VCaP (cell line): ENCODE measurements at regions not wholly inside any gene's neighbourhood (a gene's known extent, or its start where the extent isn't known, plus 50 kb on each side); places are given as distances from the start of the nearest gene placed in this dataset.

Source experiments
- H3K27ac ChIP-seq: fragments of 450-650 bp; 2 replicates; pipeline ENCODE4 v1.5.1; 2017
- TF ChIP-seq, protein P1 (sequence below): fragments of 450-650 bp; conservative IDR thresholded peaks from 2 replicates; pipeline ENCODE4 v1.5.1; 2017; ENCODE audit warnings: mild to moderate bottlenecking, moderate library complexity

DNA sequence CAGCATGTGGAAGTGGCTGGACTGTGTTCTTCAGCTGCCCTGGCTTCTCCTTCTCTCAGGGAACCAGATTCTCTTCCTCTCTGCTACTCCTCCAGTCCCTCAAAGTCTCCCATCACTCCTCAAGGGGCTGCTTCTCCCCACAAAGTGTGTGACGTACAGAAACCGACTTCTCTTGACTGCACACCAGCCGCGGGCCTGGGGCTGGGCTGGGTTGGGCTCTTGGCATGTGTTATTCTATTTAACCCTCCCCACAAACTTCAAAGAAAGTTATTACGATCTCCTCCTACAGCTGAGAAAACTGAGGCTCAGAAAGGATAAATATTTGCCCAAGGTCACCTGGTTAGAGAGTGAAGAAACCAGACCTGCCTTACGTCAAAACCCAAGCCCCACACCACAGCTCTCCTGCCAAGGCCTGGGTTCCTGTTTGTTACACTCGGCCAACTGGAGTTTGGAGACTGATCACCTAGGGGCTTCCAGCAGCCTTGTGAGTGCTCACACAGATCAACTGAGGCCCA lies 269.0 kb downstream of the TFCP2L1 start:
- TF ChIP-seq, protein P1, sequence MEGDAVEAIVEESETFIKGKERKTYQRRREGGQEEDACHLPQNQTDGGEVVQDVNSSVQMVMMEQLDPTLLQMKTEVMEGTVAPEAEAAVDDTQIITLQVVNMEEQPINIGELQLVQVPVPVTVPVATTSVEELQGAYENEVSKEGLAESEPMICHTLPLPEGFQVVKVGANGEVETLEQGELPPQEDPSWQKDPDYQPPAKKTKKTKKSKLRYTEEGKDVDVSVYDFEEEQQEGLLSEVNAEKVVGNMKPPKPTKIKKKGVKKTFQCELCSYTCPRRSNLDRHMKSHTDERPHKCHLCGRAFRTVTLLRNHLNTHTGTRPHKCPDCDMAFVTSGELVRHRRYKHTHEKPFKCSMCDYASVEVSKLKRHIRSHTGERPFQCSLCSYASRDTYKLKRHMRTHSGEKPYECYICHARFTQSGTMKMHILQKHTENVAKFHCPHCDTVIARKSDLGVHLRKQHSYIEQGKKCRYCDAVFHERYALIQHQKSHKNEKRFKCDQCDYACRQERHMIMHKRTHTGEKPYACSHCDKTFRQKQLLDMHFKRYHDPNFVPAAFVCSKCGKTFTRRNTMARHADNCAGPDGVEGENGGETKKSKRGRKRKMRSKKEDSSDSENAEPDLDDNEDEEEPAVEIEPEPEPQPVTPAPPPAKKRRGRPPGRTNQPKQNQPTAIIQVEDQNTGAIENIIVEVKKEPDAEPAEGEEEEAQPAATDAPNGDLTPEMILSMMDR, result no peak
- H3K27ac ChIP-seq, result no peak overlapping the region

DNA sequence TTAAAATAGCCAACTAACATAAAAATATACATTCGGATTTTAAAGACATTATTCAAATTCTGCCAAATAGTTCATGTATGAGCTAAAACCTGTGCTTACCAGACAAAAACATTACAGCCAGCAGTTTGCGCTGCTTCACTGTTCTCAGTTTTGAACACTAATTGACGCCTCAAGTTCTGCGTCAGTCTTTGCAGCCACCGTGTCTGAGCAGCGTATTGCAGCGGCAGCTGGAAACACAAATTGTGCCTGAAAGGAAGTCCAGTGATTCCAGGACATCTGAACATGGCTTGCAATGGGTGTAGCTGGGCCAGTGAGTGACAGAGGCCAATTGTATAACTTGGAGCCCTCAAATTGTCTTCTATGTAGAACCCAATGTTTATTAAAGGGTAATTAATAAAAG lies 267.6 kb downstream of the TFCP2L1 start:
- no peak overlapping the region for H3K27ac ChIP-seq

DNA sequence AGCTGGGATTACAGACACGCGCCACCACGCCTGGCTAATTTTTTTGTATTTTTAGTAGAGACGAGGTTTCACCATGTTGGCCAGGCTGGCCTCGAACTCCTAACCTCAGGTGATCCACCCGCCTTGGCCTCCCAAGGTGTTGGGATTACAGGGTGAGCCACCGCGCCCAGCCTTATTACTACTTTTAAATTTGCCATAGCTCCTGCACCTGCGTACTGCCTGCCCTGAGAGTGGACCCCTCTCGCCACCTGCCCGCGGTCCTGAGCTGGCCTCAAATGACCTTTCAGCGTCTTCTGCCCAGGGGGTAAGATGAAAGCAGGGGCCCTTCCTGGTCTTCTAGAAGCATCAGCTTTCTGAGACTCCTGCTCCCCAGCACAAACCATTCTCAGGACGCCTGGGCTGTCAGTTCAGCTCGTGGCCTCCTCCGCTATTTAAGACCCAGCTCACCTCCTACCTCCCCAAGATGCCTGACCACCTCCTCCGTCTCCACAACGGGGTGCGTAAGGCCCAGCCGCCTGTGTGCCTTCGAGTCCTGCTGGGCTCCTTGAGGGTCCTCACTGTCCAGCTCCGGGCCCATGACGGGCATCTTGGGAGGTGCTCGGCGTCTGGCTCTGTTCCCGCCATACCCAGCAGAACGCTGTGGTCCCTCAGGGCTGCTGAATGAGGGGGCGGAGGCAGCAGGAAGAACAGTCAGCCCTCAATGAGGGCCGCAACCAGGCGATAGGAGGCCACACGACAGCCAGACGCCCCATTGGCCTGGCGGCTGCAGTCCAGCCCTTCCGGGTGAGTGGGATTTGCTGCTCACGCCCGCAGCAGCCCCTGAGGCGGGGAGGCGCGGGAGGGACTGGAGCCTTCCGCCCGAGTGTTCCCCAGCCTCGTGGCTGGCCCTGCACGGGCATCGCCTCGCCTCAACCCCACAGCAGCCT lies 266.6 kb downstream of the TFCP2L1 start:
- H3K27ac ChIP-seq, result no peak overlapping the region
- TF ChIP-seq, protein P1, result no peak

More for the DNA sequence above, 267.6 kb downstream of the TFCP2L1 start:
- TF ChIP-seq, protein P1, result no peak

DNA sequence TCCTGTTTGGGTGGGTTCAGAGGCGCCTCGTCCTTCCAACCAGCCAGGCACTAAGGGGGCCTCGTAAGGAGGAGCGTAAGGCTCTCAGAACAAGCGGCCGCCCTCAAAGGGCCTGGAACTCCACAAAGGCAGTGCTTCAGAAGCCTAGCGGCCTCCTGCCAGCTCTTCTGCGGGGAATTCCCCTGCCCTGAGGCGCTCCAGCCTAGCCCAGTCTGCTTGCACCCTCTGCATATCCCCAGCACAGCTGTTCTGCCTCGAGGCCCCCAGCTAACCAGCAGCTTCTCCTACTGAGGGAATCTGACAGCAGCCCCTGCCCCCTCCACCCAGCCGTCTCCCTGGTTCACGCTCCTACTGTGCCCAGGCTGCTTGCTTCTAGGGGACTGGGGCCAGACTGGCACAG lies 265.9 kb downstream of the TFCP2L1 start:
- TF ChIP-seq, protein P1, result no peak
- no peak overlapping the region for H3K27ac ChIP-seq

DNA sequence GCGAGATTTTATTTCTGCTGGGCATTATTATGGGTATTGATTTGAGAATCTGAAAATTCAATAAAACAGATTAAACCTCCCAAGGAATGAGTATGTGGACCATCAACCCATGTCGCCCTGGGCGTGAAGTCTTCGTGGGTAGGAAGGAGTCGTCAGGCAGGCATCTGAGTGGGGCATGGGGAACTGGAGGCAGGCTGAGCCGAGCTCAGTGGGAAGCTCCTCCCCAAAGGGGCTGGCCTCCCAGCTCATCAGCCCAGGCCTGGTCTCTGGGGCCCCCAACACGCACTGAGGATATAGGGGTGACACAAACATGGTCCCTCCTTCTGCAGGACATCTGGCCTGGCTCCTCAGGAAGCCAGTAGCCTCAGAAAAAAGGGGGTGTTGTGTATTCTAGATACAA lies 265.2 kb downstream of the TFCP2L1 start:
- TF ChIP-seq, protein P1, result no peak
- H3K27ac ChIP-seq, result no peak overlapping the region

DNA sequence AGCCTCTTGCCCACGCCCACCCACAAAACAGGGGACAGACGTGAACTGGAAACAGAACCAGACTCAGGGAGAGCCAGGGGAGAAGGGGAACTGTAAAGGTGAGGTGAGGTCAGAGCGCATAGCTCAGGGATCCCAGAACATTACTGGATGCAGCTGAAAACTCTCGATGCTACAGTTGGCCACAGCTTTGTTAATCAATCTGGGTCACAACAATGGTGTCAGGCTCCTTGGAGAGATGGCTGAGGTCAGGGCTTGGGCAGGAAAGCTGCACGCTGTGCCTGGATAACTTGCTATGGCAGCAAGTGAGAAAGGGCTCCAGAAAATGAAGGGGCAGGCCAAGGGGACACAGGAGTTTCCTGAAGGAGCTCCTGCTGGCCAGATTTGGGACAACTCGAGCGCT lies 263.3 kb downstream of the TFCP2L1 start:
- TF ChIP-seq, protein P1, result no peak
- H3K27ac ChIP-seq, result no peak overlapping the region

DNA sequence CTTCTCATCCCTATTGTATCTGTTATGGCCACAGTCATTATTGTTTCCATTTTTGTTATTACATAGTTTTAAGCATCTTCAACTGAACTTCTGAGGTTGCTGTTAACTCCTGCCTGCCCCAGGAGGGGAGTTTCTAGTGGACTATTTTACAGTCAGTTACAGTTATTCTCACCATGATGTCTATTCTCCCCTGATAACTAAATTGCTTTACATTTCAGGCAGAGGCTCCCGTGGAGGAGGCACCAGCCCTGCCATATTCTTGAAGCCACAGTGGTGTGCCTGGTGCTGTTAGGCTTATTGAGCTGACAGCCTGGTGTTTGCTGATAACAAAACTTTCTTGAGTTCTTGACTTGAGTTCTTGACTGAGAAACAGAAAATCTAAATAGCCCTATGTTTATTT lies 256.4 kb downstream of the TFCP2L1 start:
- TF ChIP-seq, protein P1, result no peak
- H3K27ac ChIP-seq, result no peak overlapping the region
